ENCODE measurements at regions not wholly inside any gene's neighbourhood (a gene's known extent, or its start where the extent isn't known, plus 50 kb on each side); places are given as distances from the start of the nearest gene placed in this dataset.

DNA sequence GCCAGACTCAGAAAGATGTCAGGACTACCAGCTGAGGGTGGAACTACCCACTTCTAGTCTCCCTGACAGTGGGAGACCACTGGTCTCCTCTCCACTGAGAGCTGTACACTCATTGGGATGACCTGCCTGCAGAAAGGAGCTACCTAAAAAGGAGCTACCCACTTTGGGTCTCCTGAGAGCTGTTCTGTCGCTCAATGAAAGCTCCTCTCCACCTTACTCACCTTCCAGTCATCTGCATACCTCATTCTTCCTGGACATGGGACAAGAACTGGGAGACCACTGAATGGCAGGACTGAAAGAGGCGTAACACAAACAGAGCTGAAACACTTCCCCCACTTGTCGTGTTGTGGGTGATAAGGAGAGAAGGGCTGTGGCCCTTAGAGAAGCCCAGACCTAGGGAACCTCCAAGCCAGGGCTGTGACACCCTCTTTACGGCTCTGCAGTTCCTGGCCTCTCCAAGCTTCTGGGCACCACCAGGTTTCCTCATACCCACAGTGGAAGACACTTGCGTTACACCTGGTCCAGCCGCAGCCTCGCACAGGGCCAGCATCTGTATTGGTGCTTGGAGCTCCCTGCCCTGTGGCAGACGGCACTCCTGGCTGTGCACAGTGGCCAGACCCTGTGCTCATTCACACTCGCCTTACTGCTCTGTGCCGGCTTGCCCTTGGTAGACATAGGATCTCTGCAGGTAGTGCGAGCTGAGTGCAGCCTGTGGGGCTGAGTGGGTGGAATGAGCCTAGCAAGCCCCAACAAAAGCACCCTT, 54.9 kb upstream of the SLITRK6 start:
- Histone ChIP-seq H2AFZ (ENCODE audit: insufficient read depth, low read depth, low read length, poor library complexity, severe bottlenecking) (no peak overlapping the region), H3K36me3 (replicated peaks in 1 of 2; ENCODE audit: control insufficient read depth in 1 of 2, insufficient read depth in 2 of 2, low read length in 2 of 2) (no peaks in the 10 kb centered on the region), H3K4me3 (replicated peaks in 1 of 3; ENCODE audit: low read depth in 2 of 3, low read length in 3 of 3) (no peak overlapping the region), H3K27ac (ENCODE audit: low read depth in 1 of 2, low read length in 2 of 2) (no peak overlapping the region), H3K27me3 (ENCODE audit: control insufficient read depth in 2 of 2, insufficient read depth in 2 of 2, low read length in 2 of 2) (no peaks in the 10 kb centered on the region), H3K9me3 (replicated peaks in 1 of 2; ENCODE audit: control insufficient read depth in 1 of 2, insufficient read depth in 1 of 2, low read length in 2 of 2) (peaks cover 26 to 33% of the 10 kb centered on the region in 2 donors), H3K4me2 (replicated peaks; ENCODE audit: extremely low read depth, low read length, poor library complexity, severe bottlenecking) (no peak overlapping the region), H3K9ac (ENCODE audit: insufficient read depth, low read length, poor library complexity, severe bottlenecking) (no peak overlapping the region), H4K20me1 (ENCODE audit: insufficient read depth, low read length) (no peaks in the 10 kb centered on the region), H3K79me2 (ENCODE audit: insufficient read depth, low read length) (no peaks in the 10 kb centered on the region), H3K4me1 (ENCODE audit: control insufficient read depth in 1 of 2, insufficient read depth in 2 of 2, low read length in 2 of 2) (no peaks in the 10 kb centered on the region)
- 91% methylated on average over 5 of the region's 11 CpGs for WGBS (ENCODE audit: insufficient coverage)
- intact Hi-C loops (cut with micrococcal nuclease): no loop called here
- H3K4me3 Mint-ChIP-seq: no peak overlapping the region
- no peaks in the 10 kb centered on the region for H3K36me3 Mint-ChIP-seq
- no peak for DNase-seq
- peaks cover 7 to 21% (median 17%) of the 10 kb centered on the region in 7 donors for H3K9me3 Mint-ChIP-seq
- H3K27me3 Mint-ChIP-seq (ENCODE audit: low read depth in 3 of 3): no peaks in the 10 kb centered on the region
- no peak for TF ChIP-seq CTCF (IDR thresholded peaks at IDR 0.05)
- peak overlapping the region in 1 of 7 donors; percentile 37 for H3K27ac Mint-ChIP-seq
- H3K4me1 Mint-ChIP-seq: no peaks in the 10 kb centered on the region

DNA sequence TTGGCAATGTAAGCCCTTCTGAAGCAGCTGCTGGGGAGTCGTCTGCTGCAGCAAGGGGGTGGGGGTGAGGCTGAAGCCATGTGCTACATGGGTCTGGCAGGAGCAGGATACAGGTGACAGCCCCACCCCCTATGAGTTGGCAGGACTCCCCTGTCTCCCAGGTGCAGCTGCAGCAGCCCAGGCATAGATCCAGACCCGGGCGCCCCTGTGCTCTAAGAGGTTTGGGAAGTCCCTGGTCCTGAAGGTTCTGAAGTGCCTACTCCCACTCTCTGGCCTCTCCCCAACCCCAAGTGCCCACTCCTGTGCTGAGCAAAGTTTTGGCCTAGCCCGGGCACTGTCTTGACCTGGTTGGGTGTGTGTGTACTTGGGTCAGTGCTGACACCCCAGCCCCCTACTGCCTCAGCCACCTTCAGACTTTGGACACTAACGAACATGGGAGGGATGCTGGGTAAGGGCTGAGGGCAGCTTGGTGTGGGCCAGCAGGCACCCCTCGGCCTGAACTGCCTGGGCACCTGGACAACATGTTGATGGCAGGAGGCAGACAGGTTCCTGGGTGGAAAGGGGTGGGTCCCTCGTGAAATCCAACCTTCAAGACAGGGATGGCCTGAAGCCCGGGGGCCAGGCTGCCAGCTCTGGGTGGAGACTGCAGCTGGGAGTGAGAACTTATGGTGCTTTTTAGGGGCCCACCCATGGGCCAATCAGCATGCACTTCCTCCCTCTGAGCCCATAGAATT, 54.1 kb upstream of the SLITRK6 start:
- no peaks in the 10 kb centered on the region for H3K36me3 Mint-ChIP-seq
- no peak for DNase-seq
- no peak overlapping the region for H2AFZ ChIP-seq (ENCODE audit: insufficient read depth, low read depth, low read length, poor library complexity, severe bottlenecking)
- H4K20me1 ChIP-seq (ENCODE audit: insufficient read depth, low read length): no peaks in the 10 kb centered on the region
- peaks cover 7 to 21% (median 17%) of the 10 kb centered on the region in 7 donors for H3K9me3 Mint-ChIP-seq
- no peaks in the 10 kb centered on the region for H3K27me3 ChIP-seq (ENCODE audit: control insufficient read depth in 2 of 2, insufficient read depth in 2 of 2, low read length in 2 of 2)
- no peaks in the 10 kb centered on the region for H3K36me3 ChIP-seq (replicated peaks in 1 of 2; ENCODE audit: control insufficient read depth in 1 of 2, insufficient read depth in 2 of 2, low read length in 2 of 2)
- H3K27ac ChIP-seq (ENCODE audit: low read depth in 1 of 2, low read length in 2 of 2): no peak overlapping the region
- peaks cover 26 to 33% of the 10 kb centered on the region in 2 donors for H3K9me3 ChIP-seq (replicated peaks in 1 of 2; ENCODE audit: control insufficient read depth in 1 of 2, insufficient read depth in 1 of 2, low read length in 2 of 2)
- H3K4me1 ChIP-seq (ENCODE audit: control insufficient read depth in 1 of 2, insufficient read depth in 2 of 2, low read length in 2 of 2): no peaks in the 10 kb centered on the region
- no peak overlapping the region for H3K27ac Mint-ChIP-seq
- no peak overlapping the region for H3K4me3 ChIP-seq (replicated peaks in 1 of 3; ENCODE audit: low read depth in 2 of 3, low read length in 3 of 3)
- no peaks in the 10 kb centered on the region for H3K79me2 ChIP-seq (ENCODE audit: insufficient read depth, low read length)
- intact Hi-C loops (cut with micrococcal nuclease): no loop called here
- H3K4me3 Mint-ChIP-seq: no peak overlapping the region
- no peaks in the 10 kb centered on the region for H3K27me3 Mint-ChIP-seq (ENCODE audit: low read depth in 3 of 3)
- no peak overlapping the region for H3K4me2 ChIP-seq (replicated peaks; ENCODE audit: extremely low read depth, low read length, poor library complexity, severe bottlenecking)
- TF ChIP-seq CTCF (IDR thresholded peaks at IDR 0.05): no peak
- no peak overlapping the region for H3K9ac ChIP-seq (ENCODE audit: insufficient read depth, low read length, poor library complexity, severe bottlenecking)
- H3K4me1 Mint-ChIP-seq: no peaks in the 10 kb centered on the region
- WGBS (ENCODE audit: insufficient coverage): 89% methylated on average over 3 of the region's 8 CpGs

Measured in CD14-positive monocyte (primary cell).